GM12878 (cell line): ENCODE measurements at regions not wholly inside any gene's neighbourhood (a gene's known extent, or its start where the extent isn't known, plus 50 kb on each side); places are given as distances from the start of the nearest gene placed in this dataset.

ENCODE experiments used
- ATAC-seq: fragments of 200-7000 bp; cut with Tn5 transposase; 3 replicates; pipeline ENCODE4 v1.9.1; 2020; ENCODE audit warnings: mild to moderate bottlenecking, moderate library complexity
- BruUV-seq: library from RNA; stranded (reverse); fragments of 400-500 nt; replicated peaks from 2 replicates; lab custom pipeline; 2021; lab: Mats Ljungman, UMichigan
- CTCF ChIA-PET: fragments of 300-600 bp; sonication (Branson Sonifier 250); formaldehyde crosslinking; extraction: SDS; loops from one replicate; lab custom pipeline; 2021; ENCODE audit warnings: inconsistent platforms; lab: Yijun Ruan, JAX
- POLR2A ChIA-PET: fragments of 350-600 bp; formaldehyde crosslinking; extraction: SDS; loops from one replicate; lab custom pipeline; 2021; ENCODE audit warnings: inconsistent platforms; lab: Charles Lee
- RAD21 ChIA-PET: fragments of 300-600 bp; sonication (Branson Sonifier 250); formaldehyde crosslinking; loops from one replicate; lab custom pipeline; 2023; ENCODE audit warnings: antibody characterized with exemption; ENCODE audit not compliant: unreplicated experiment; lab: Charles Lee
- SMC1A ChIA-PET: fragments of 300-600 bp; sonication (Branson Sonifier 250); formaldehyde crosslinking; loops from one replicate; lab custom pipeline; 2023; ENCODE audit not compliant: unreplicated experiment, uncharacterized antibody; lab: Charles Lee
- DNase-seq: peaks from one replicate; pipeline ENCODE4 v3.0.0-alpha.2; 2011; ENCODE audit warnings: low read depth, low spot score
- FAIRE-seq: peaks from 3 replicates; lab custom pipeline; 2011; peaks lifted over from hg19 to GRCh38; lab: Jason Lieb, UNC
- H2AFZ ChIP-seq: 2 replicates; pipeline ENCODE4 v1.6.0; 2011; ENCODE audit warnings: low read depth, low read length, control low read depth; ENCODE audit not compliant: control insufficient read depth
- H3K27ac ChIP-seq: 2 replicates; pipeline ENCODE4 v1.5.1; 2011; ENCODE audit warnings: control low read depth; ENCODE audit not compliant: control insufficient read depth, insufficient read depth
- H3K27me3 ChIP-seq, 2 experiments: replicated peaks in 1 of 2; 2 replicates each; pipeline versions ENCODE4 v1.6.0 to v1.6.1; 2011; ENCODE audit warnings: low read length in 1 of 2; ENCODE audit not compliant: control insufficient read depth in 2 of 2, insufficient read depth in 2 of 2
- H3K36me3 ChIP-seq, 2 experiments: 2 replicates each; pipeline ENCODE4 v1.5.1; 2011; ENCODE audit warnings: low read length in 1 of 2; ENCODE audit not compliant: control insufficient read depth in 2 of 2, insufficient read depth in 2 of 2
- H3K4me1 ChIP-seq: 2 replicates; pipeline ENCODE4 v1.6.1; 2011; ENCODE audit warnings: mild to moderate bottlenecking, low read length, moderate library complexity, mixed read lengths; ENCODE audit not compliant: control insufficient read depth, insufficient read depth
- H3K4me2 ChIP-seq: 2 replicates; pipeline ENCODE4 v1.6.0; 2011; ENCODE audit warnings: control low read depth; ENCODE audit not compliant: control insufficient read depth, insufficient read depth
- H3K4me3 ChIP-seq: fragments of 200-600 bp; sonication (generic); 2 replicates; pipeline ENCODE4 v1.5.1; 2016
- H3K79me2 ChIP-seq: 2 replicates; pipeline ENCODE4 v1.6.0; 2011; ENCODE audit warnings: low read length; ENCODE audit not compliant: control insufficient read depth, insufficient read depth
- H3K9ac ChIP-seq: 2 replicates; pipeline ENCODE4 v1.8.0; 2011; ENCODE audit warnings: low read length, control low read depth, mixed read lengths; ENCODE audit not compliant: control insufficient read depth, insufficient read depth
- H3K9me3 ChIP-seq: replicated peaks from 3 replicates; pipeline ENCODE4 v1.5.1; 2011; ENCODE audit warnings: mild to moderate bottlenecking, low read length; ENCODE audit not compliant: control insufficient read depth, insufficient read depth
- H4K20me1 ChIP-seq: 2 replicates; pipeline ENCODE4 v1.6.0; 2011; ENCODE audit not compliant: control insufficient read depth, insufficient read depth
- BCLAF1 ChIP-seq: fragments of 450-650 bp; IDR thresholded peaks from 2 replicates; pipeline ENCODE4 v1.6.1; 2017; ENCODE audit warnings: antibody characterized with exemption, mild to moderate bottlenecking, moderate library complexity
- CHD4 ChIP-seq: fragments of 200-600 bp; sonication (generic); IDR thresholded peaks from 2 replicates; pipeline ENCODE4 v1.6.1; 2016; ENCODE audit warnings: mild to moderate bottlenecking
- HDAC6 ChIP-seq: fragments of 200-600 bp; sonication (generic); IDR thresholded peaks from one replicate; pipeline ENCODE4 v1.8.0; 2017; ENCODE audit warnings: antibody characterized with exemption; ENCODE audit not compliant: unreplicated experiment
- KDM1A ChIP-seq: fragments of 200-600 bp; sonication (generic); IDR thresholded peaks from 2 replicates; pipeline ENCODE4 v1.6.1; 2016; ENCODE audit warnings: borderline replicate concordance
- MEF2B ChIP-seq: fragments of 450-650 bp; IDR thresholded peaks from 2 replicates; pipeline ENCODE4 v1.6.1; 2018; ENCODE audit warnings: mild to moderate bottlenecking, moderate library complexity; ENCODE audit not compliant: partially characterized antibody, poor library complexity, severe bottlenecking
- MLLT1 ChIP-seq: fragments of 450-650 bp; IDR thresholded peaks from 2 replicates; pipeline ENCODE4 v1.6.1; 2016; ENCODE audit warnings: mild to moderate bottlenecking
- NFIC ChIP-seq: IDR thresholded peaks from 2 replicates; pipeline ENCODE4 v1.6.1; 2012; ENCODE audit warnings: low read depth, mild to moderate bottlenecking, inconsistent platforms, low read length, moderate library complexity
- PAX5 ChIP-seq: IDR thresholded peaks from 2 replicates; pipeline ENCODE4 v1.6.1; 2011; ENCODE audit warnings: low read depth, low read length, borderline replicate concordance
- PKNOX1 ChIP-seq: fragments of 450-650 bp; IDR thresholded peaks from 2 replicates; pipeline ENCODE4 v1.6.1; 2016; ENCODE audit warnings: mild to moderate bottlenecking
- POLR2AphosphoS2 ChIP-seq: IDR thresholded peaks from 2 replicates; pipeline ENCODE4 v1.6.1; 2011; ENCODE audit warnings: low read depth, mild to moderate bottlenecking, low read length, improper control_type of control experiment, moderate library complexity
- REST ChIP-seq: IDR thresholded peaks from 2 replicates; pipeline ENCODE4 v1.6.1; 2012; ENCODE audit warnings: mild to moderate bottlenecking, low read depth, low read length
- RUNX3 ChIP-seq: IDR thresholded peaks from 2 replicates; pipeline ENCODE4 v1.6.1; 2012; ENCODE audit warnings: low read length, inconsistent platforms
- WRNIP1 ChIP-seq: IDR thresholded peaks from 2 replicates; pipeline ENCODE4 v1.6.1; 2011; ENCODE audit warnings: low read depth, low read length, improper control_type of control experiment, borderline replicate concordance
- ZNF217 ChIP-seq: fragments of 450-650 bp; IDR thresholded peaks from 2 replicates; pipeline ENCODE4 v1.6.1; 2017; ENCODE audit warnings: antibody characterized with exemption, mild to moderate bottlenecking
- WGBS: methylation state at CpG from one replicate; pipeline ENCODE4 v1.1.6; 2016; ENCODE audit warnings: low lambda C conversion rate; ENCODE audit not compliant: insufficient replicate concordance, insufficient coverage; ENCODE audit errors: missing lambda C conversion rate; 5-methylcytosine and 5-hydroxymethylcytosine counted together
- in situ Hi-C: fragments of 300-500 bp; cut with MboI; formaldehyde crosslinking; loops from 9 replicates; pipeline ENCODE4 v1.14.3; 2018; ENCODE audit warnings: mixed read lengths
- intact Hi-C: fragments of 100-400 bp; cut with micrococcal nuclease; formaldehyde crosslinking; loops from one replicate; pipeline ENCODE4 v1.14.2; 2022; ENCODE audit not compliant: unreplicated experiment

- TF ChIP-seq REST (no peak), PKNOX1 (no peak), CHD4 (no peak), MEF2B (no peak), WRNIP1 (no peak)
- TF ChIP-seq, all 136 proteins: peak for 0
Observed at GRCh38 chr13:37995092-37995491, 125.5 kb upstream of the TRPC4 start (continued).

- no peak overlapping the region for H3K4me3 ChIP-seq
- in situ Hi-C loops = no loop called here
- no peak overlapping the region for H2AFZ ChIP-seq
- H3K9ac ChIP-seq = no peak overlapping the region
- ChIA-PET SMC1A (no interaction called here), RAD21 (no interaction called here), CTCF (no interaction called here), POLR2A (no interaction called here)
- no peaks in the 10 kb centered on the region for H3K79me2 ChIP-seq
- no peaks in the 10 kb centered on the region for H4K20me1 ChIP-seq
- no peaks in the 10 kb centered on the region for H3K4me1 ChIP-seq
- H3K27me3 ChIP-seq = no peaks in the 10 kb centered on the region
- H3K36me3 ChIP-seq = no peaks in the 10 kb centered on the region
- ATAC-seq (no peak), DNase-seq (no peak), FAIRE-seq (no peak)
- no peaks in the 10 kb centered on the region for H3K9me3 ChIP-seq
- H3K27ac ChIP-seq = no peak overlapping the region
- BruUV-seq = no TSS peak
- WGBS = 89% methylated on average over 1 of the region's 1 CpG
- intact Hi-C loops = no loop called here
- H3K4me2 ChIP-seq = no peak overlapping the region
- TF ChIP-seq POLR2AphosphoS2 = no peak
- no peak for TF ChIP-seq ZNF217
- no peak for TF ChIP-seq HDAC6
- TF ChIP-seq MLLT1 = no peak
- no peak for TF ChIP-seq BCLAF1
- no peak for TF ChIP-seq RUNX3
- no peak for TF ChIP-seq KDM1A
- no peak for TF ChIP-seq NFIC
- TF ChIP-seq PAX5 = no peak
Observed at GRCh38 chr13:37986811-37987210, 117.2 kb upstream of the TRPC4 start.
